PC-9 (cell line): ENCODE measurements at regions not wholly inside any gene's neighbourhood (a gene's known extent, or its start where the extent isn't known, plus 50 kb on each side); places are given as distances from the start of the nearest gene placed in this dataset.

Experiments
- BruUV-seq: library from RNA; stranded (reverse); fragments of 400-500 nt; replicated peaks from 2 replicates; lab custom pipeline; 2021; lab: Mats Ljungman, UMichigan
- CTCF ChIA-PET: fragments of 300-600 bp; sonication (Branson Sonifier 250); formaldehyde crosslinking; loops from one replicate; lab custom pipeline; 2022; ENCODE audit warnings: antibody characterized with exemption; lab: Charles Lee
- POLR2A ChIA-PET: fragments of 300-600 bp; sonication (Branson Sonifier 250); formaldehyde crosslinking; loops from one replicate; lab custom pipeline; 2022; ENCODE audit warnings: antibody characterized with exemption; ENCODE audit not compliant: unreplicated experiment; lab: Charles Lee
- DNase-seq, 2 experiments: peaks; one replicate each; pipeline versions ENCODE4 v3.0.0 to v3.0.0-alpha.2; 2015 to 2022; ENCODE audit warnings: mixed read lengths in 1 of 2
- H2AFZ ChIP-seq: fragments of 200-600 bp; sonication (generic); 2 replicates; pipeline ENCODE4 v1.8.1; 2017; ENCODE audit warnings: antibody characterized with exemption
- H3F3A ChIP-seq: fragments of 200-600 bp; sonication (generic); 2 replicates; pipeline ENCODE4 v1.8.1; 2017; ENCODE audit warnings: antibody characterized with exemption, mild to moderate bottlenecking, low read depth; ENCODE audit not compliant: insufficient read depth
- H3K27ac ChIP-seq: fragments of 200-600 bp; sonication (generic); 2 replicates; pipeline ENCODE4 v1.6.1; 2016; ENCODE audit warnings: mixed run types
- H3K27me3 ChIP-seq: fragments of 200-600 bp; sonication (generic); 2 replicates; pipeline ENCODE4 v1.6.1; 2016; ENCODE audit warnings: low read depth, mixed run types; ENCODE audit not compliant: insufficient read depth
- H3K36me3 ChIP-seq: fragments of 200-600 bp; sonication (generic); 2 replicates; pipeline ENCODE4 v1.6.1; 2016; ENCODE audit warnings: low read depth, mixed run types
- H3K4me1 ChIP-seq: fragments of 200-600 bp; sonication (generic); replicated peaks from 2 replicates; pipeline ENCODE4 v1.6.1; 2016; ENCODE audit warnings: mixed run types; ENCODE audit not compliant: insufficient read depth
- H3K4me2 ChIP-seq: fragments of 200-600 bp; sonication (generic); 2 replicates; pipeline ENCODE4 v1.6.1; 2017; ENCODE audit warnings: mixed run types
- H3K4me3 ChIP-seq: fragments of 200-600 bp; sonication (generic); 2 replicates; pipeline ENCODE4 v1.6.1; 2016; ENCODE audit warnings: mixed run types
- H3K79me2 ChIP-seq: fragments of 200-600 bp; sonication (generic); 2 replicates; pipeline ENCODE4 v1.6.1; 2017; ENCODE audit warnings: low read depth, mixed run types
- H3K9me2 ChIP-seq: fragments of 200-600 bp; sonication (generic); 2 replicates; pipeline ENCODE4 v1.8.1; 2017; ENCODE audit warnings: mild to moderate bottlenecking; ENCODE audit not compliant: insufficient read depth
- H3K9me3 ChIP-seq: fragments of 200-600 bp; sonication (generic); 2 replicates; pipeline ENCODE4 v1.8.1; 2016; ENCODE audit warnings: low read depth; ENCODE audit not compliant: insufficient read depth
- H4K20me1 ChIP-seq: fragments of 200-600 bp; sonication (generic); 2 replicates; pipeline ENCODE4 v1.8.1; 2017; ENCODE audit not compliant: insufficient read depth
- CTCF ChIP-seq: fragments of 200-600 bp; sonication (generic); conservative IDR thresholded peaks from 2 replicates; pipeline ENCODE4 v1.6.1; 2017; ENCODE audit warnings: mixed run types, antibody characterized with exemption, mild to moderate bottlenecking, moderate library complexity
- EZH2 ChIP-seq: fragments of 200-600 bp; sonication (generic); IDR thresholded peaks from 2 replicates; pipeline ENCODE4 v1.8.0; 2017; ENCODE audit warnings: antibody characterized with exemption, low read depth
- intact Hi-C: fragments of 100-400 bp; cut with micrococcal nuclease; formaldehyde crosslinking; loops from one replicate; pipeline ENCODE4 v1.10.0; 2022; ENCODE audit not compliant: unreplicated experiment

GRCh38 chr1:115214098-115214497, 124.0 kb downstream of the NGF start:
- intact Hi-C loops = no loop called here
- Histone ChIP-seq H3K27ac (no peak overlapping the region), H3K9me3 (peaks cover 9% of the 10 kb centered on the region; the same call in 1 of the 2 replicates), H3F3A (peaks cover 28% of the 10 kb centered on the region), H3K36me3 (no peaks in the 10 kb centered on the region), H3K27me3 (no peaks in the 10 kb centered on the region), H2AFZ (no peak overlapping the region), H3K4me1 (peaks cover 55% of the 10 kb centered on the region), H3K4me3 (no peak overlapping the region), H3K9me2 (no peaks in the 10 kb centered on the region), H3K4me2 (no peak overlapping the region), H3K79me2 (no peaks in the 10 kb centered on the region), H4K20me1 (no peaks in the 10 kb centered on the region)
- ChIA-PET POLR2A (no interaction called here), CTCF (no interaction called here)
- DNase-seq = no peak
- TF ChIP-seq CTCF = no peak
- no peak for TF ChIP-seq EZH2
- no TSS peak for BruUV-seq

- POLR2A ChIA-PET = no interaction called here
- CTCF ChIA-PET = no interaction called here
- H3K4me1 ChIP-seq = peaks cover 52% of the 10 kb centered on the region
- no peak overlapping the region for H3K4me2 ChIP-seq
- no peaks in the 10 kb centered on the region for H3K27me3 ChIP-seq
- TF ChIP-seq CTCF = no peak
- no peak for TF ChIP-seq EZH2
- H3K79me2 ChIP-seq = no peaks in the 10 kb centered on the region
- no peak overlapping the region for H3K27ac ChIP-seq
- H4K20me1 ChIP-seq = no peaks in the 10 kb centered on the region
- no peak overlapping the region for H2AFZ ChIP-seq
- intact Hi-C loops = no loop called here
- no TSS peak for BruUV-seq
- H3K36me3 ChIP-seq = no peaks in the 10 kb centered on the region
- H3F3A ChIP-seq = peaks cover 32% of the 10 kb centered on the region
- peaks cover 11% of the 10 kb centered on the region; the same call in 1 of the 2 replicates for H3K9me3 ChIP-seq
- no peaks in the 10 kb centered on the region for H3K9me2 ChIP-seq
- DNase-seq = no peak
- no peak overlapping the region for H3K4me3 ChIP-seq
These were observed 123.8 kb upstream of the TSPAN2 start for GRCh38 chr1:115213130-115213529.

- Histone ChIP-seq H3K27ac (peak overlapping the region; percentile 89), H3K9me2 (no peaks in the 10 kb centered on the region), H2AFZ (no peak overlapping the region), H3K36me3 (no peaks in the 10 kb centered on the region), H3K4me1 (peaks cover 50% of the 10 kb centered on the region), H3K9me3 (peaks cover 21% of the 10 kb centered on the region), H3K4me3 (no peak overlapping the region; the same call in 1 of the 2 replicates), H4K20me1 (no peaks in the 10 kb centered on the region), H3K4me2 (peak overlapping the region; percentile 45), H3K27me3 (no peaks in the 10 kb centered on the region), H3F3A (peaks cover 32% of the 10 kb centered on the region), H3K79me2 (no peaks in the 10 kb centered on the region)
- ChIA-PET POLR2A (interaction anchor here (0.8 to 1.2 kb wide), 2 partner anchors 21 to 32 kb away, joined by 4 to 8 read pairs; no protein-coding TSS in a partner anchor), CTCF (interaction anchor here (1.2 kb wide), 2 partner anchors 104 to 248 kb away, joined by 3 to 4 read pairs; no protein-coding TSS in a partner anchor)
- DNase-seq = no peak
- BruUV-seq = TSS peak; percentile 66
- no peak for TF ChIP-seq CTCF
- TF ChIP-seq EZH2 = no peak
- intact Hi-C loops = no loop called here
These were observed 121.9 kb upstream of the TSPAN2 start for GRCh38 chr1:115211071-115211745.
